AG09319 (cell line): ENCODE measurements at regions not wholly inside any gene's neighbourhood (a gene's known extent, or its start where the extent isn't known, plus 50 kb on each side); places are given as distances from the start of the nearest gene placed in this dataset.

Source experiments
- DNase-seq: peaks from one replicate; pipeline ENCODE4 v3.0.0-alpha.2; 2010; ENCODE audit warnings: low read depth; ENCODE audit errors: extremely low read depth
- TF ChIP-seq, protein P1 (sequence below): IDR thresholded peaks from 2 replicates; pipeline ENCODE4 v1.5.1; 2011; ENCODE audit warnings: low read depth, mild to moderate bottlenecking, inconsistent platforms, low read length, moderate library complexity

DNA sequence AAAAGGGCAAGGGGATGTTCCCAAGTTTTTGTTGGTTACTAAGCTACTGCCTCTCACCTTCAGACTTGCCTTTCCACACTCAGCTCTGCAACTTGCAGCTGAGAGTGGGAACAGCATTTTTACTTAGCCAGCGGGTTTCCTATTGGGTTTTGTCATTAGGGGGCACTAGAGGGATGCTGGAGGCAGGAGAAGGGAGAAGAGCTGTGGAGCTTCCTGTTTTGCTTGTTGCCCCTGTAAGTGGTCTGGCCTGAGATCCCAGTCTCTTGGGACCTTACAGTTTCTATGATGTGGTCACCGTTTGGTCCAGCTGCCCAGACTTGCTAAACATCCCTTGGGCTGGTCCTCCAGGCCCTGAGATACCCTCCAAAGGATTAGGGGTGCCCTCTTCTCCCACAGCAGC lies 209.6 kb upstream of the NLRP1 start:
- TF ChIP-seq, protein P1, sequence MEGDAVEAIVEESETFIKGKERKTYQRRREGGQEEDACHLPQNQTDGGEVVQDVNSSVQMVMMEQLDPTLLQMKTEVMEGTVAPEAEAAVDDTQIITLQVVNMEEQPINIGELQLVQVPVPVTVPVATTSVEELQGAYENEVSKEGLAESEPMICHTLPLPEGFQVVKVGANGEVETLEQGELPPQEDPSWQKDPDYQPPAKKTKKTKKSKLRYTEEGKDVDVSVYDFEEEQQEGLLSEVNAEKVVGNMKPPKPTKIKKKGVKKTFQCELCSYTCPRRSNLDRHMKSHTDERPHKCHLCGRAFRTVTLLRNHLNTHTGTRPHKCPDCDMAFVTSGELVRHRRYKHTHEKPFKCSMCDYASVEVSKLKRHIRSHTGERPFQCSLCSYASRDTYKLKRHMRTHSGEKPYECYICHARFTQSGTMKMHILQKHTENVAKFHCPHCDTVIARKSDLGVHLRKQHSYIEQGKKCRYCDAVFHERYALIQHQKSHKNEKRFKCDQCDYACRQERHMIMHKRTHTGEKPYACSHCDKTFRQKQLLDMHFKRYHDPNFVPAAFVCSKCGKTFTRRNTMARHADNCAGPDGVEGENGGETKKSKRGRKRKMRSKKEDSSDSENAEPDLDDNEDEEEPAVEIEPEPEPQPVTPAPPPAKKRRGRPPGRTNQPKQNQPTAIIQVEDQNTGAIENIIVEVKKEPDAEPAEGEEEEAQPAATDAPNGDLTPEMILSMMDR, result no peak; the same call in none of the 2 replicates
- no peak for DNase-seq

DNA sequence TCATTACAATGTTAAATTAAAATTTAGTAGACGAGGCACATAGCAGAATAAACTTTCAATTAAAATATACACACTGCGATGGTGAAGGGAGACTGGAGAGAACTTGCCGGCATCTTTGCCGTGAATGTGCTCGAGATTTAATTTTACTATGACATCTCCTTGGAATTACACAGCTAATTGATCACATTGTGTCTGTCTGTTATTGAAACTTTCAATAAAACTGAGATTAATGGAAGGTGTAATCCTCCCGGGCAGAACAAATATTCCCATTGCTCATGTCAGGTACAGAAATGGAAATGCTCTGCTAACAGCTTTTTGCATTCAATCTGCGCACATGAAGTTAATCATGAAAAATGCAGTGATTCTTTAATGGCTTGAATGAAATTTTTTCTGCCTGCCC lies 210.1 kb upstream of the NLRP1 start:
- DNase-seq, result no peak
- TF ChIP-seq, protein P1, result no peak

DNA sequence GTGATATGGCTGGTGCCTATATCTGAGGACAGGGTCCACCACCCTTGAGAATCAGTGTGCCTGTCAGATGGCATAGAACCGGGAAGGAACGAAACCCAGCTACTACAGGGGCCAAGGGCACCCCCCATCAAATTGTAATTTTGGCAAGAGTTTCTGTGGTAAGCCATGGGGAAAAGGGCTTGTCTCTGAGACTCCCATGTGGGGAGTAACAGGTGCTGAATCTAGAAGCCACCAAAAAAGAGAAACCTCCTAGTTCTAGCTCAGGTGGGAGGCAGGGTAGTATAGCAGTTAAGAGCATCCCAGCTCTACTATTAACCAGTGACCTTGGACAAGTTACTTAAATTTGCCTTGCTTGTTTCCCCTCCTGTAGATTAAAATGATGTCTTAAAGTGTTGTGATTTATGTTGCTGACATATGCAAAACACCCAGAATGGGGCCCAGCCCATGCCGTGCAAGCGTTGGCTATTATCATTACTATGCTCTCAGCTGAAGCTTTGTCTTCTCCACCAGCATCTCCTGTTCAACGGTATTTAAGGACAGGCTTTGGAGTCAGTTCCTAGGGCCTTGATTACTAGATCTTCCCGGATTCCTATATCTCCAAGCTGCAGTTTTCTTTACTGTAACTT lies 210.7 kb upstream of the NLRP1 start:
- DNase-seq, result no peak
- TF ChIP-seq, protein P1, result no peak

DNA sequence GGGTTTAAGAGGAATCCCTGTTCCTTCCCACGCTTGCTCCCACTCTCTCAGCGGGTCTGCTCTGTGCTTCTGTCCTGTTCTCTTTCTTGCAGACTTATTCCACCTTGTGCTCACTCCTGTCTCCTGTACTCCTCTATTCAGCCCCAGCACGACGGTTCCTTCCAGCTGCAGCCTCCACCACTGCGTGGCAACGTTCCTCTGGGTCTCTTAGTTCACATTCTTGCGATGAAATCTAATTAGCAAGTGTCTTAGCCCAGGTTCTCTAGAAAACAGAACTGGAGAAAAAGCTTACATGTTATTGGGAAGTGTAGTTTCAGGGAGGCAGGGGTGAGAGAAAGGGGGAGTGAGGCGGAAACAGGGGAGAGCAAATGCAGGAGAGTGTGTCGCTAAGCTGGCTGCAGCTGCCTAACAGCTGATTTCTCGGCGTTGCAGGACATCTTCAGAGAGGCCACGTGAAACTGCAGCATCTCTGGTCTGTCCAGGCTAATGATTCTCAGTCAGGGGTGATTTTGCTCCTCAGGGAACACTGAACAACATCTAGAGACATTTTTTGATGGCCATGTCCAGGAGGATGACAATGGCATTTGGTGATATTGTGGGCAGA lies 213.2 kb upstream of the NLRP1 start:
- TF ChIP-seq, protein P1, result no peak
- no peak for DNase-seq

DNA sequence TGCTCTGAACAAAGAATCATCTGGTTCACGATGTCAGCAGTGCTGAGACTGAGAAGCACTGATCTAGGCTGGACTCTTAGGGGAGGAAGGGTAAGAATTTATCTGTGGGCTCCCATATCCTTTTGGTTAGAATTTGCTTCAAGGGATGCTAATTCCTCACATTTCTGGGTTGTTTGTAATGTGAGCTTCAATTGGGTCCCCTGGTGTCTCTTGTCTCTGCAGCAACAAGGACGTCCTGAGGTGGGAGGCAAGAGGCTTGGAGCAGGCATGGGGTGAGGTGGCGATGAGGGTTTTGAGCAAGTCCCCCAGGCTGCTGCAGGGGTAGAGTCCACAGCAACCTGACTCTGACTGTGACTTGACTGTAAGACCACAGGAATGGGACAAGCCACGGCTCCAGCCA lies 213.8 kb upstream of the NLRP1 start:
- TF ChIP-seq, protein P1, result no peak
- no peak for DNase-seq

DNA sequence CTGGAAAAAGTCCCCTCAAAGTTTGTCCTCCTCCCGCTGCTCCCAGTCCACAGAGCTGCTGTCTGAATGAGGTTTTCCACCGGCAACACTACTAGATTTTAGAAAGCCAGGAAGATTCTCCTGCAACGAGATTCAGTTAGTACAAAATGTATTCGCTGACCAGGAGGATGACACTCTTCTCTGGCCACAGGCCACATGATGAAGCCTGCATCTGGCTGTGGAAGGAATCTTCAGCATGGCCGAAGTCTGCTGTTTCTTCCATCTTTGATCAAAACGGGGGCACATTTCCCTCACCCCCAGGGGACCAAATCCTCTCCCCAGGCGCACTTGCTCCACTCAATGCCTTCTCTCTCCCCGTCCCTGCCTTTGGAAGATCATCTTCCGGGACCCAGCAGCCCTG lies 215.8 kb upstream of the NLRP1 start:
- TF ChIP-seq, protein P1, result no peak
- DNase-seq, result no peak

DNA sequence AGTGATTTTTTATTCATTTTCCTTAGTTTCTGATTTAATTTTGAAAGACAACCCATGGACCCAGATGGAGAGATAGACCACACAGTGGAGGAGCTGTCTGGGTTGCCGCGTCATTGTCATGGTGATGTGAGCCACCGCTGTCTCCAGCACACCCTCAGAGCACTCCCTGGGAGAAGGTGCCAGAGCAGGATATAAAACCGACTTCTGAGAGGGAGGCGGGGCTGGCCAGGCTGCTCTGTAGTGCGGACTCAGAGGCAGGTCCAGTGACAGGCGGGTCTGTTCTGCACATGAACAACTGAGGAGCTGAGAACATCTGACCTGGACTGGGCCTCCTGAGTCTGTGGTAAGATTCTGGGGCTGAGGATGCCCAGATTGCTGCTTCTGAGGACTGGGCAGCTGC lies 216.3 kb upstream of the NLRP1 start:
- DNase-seq, result no peak
- TF ChIP-seq, protein P1, result no peak
